Astrocyte of the cerebellum (primary cell): ENCODE measurements at regions not wholly inside any gene's neighbourhood (a gene's known extent, or its start where the extent isn't known, plus 50 kb on each side); places are given as distances from the start of the nearest gene placed in this dataset.

ENCODE experiments used
- DNase-seq: peaks from one replicate; pipeline ENCODE4 v3.0.0-alpha.2; 2011; ENCODE audit warnings: low read depth
- H3K4me3 ChIP-seq: 2 replicates; pipeline ENCODE4 v1.5.1; 2011; ENCODE audit warnings: mild to moderate bottlenecking, low read depth, low read length, moderate library complexity
- in situ Hi-C: cut with HindIII; loops from 2 replicates; pipeline ENCODE4 v1.10.0; 2017; ENCODE audit warnings: low sequenced_read_pairs
- TF ChIP-seq, protein P1 (sequence below): IDR thresholded peaks from 2 replicates; pipeline ENCODE4 v1.5.1; 2012; ENCODE audit warnings: low read length, low read depth, moderate library complexity, mild to moderate bottlenecking; ENCODE audit errors: missing control alignments

DNA sequence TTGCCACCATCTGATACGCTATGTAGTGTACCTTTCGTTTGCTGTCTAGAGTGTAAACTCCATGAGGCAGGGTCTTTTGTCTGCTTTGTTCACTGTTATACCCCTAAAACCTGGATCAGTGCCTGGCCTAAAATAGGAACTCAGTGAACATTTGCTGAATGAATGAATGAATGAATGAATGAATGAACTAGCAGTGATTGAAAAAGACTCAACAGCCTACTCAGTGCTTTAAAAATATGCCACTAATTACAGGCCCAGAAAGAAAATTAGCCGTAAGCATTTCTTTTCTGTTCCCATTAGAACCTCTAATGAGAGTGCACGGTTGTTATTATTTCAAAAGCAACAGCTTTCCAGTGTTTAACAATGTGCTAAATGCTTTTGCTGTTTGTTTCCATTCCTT, 69.3 kb upstream of the SYT6 start:
- TF ChIP-seq, protein P1, sequence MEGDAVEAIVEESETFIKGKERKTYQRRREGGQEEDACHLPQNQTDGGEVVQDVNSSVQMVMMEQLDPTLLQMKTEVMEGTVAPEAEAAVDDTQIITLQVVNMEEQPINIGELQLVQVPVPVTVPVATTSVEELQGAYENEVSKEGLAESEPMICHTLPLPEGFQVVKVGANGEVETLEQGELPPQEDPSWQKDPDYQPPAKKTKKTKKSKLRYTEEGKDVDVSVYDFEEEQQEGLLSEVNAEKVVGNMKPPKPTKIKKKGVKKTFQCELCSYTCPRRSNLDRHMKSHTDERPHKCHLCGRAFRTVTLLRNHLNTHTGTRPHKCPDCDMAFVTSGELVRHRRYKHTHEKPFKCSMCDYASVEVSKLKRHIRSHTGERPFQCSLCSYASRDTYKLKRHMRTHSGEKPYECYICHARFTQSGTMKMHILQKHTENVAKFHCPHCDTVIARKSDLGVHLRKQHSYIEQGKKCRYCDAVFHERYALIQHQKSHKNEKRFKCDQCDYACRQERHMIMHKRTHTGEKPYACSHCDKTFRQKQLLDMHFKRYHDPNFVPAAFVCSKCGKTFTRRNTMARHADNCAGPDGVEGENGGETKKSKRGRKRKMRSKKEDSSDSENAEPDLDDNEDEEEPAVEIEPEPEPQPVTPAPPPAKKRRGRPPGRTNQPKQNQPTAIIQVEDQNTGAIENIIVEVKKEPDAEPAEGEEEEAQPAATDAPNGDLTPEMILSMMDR, result no peak
- no peak for DNase-seq
- in situ Hi-C loops, result no loop called here
- H3K4me3 ChIP-seq, result no peak overlapping the region

DNA sequence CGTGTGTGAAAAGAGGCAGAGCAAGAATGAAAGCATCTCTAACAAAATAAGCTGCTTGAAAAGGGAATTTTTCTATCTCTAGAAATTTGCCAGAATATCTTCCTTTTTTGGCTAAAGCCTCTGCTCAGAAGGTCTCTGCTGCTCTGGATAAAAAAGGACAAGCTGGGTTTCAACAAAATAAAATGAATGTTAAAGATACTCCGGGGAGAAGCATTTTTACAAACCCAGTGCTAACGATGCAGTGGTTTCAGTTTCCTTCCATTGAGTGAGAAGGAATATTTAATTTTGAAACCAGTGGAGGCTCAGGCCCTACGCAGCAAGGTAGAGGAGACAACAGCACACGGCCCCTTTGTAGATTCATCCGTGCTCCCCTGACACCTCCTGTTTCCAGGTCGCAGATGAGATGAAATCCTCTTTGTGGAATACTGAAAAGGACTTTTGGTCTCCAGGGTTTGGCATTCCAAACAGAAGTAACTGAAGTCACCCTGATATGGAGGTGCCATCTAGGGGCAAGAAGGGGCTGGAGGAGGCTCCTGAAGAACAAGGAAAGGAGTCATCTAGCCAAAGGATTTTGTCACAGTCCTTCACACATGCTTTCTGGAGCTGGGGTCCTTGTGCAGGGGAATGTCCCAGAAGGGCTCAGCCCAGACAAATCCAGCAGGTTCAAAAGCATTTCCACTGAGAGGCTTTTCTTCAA, 65.7 kb upstream of the SYT6 start:
- no peak overlapping the region for H3K4me3 ChIP-seq
- in situ Hi-C loops, result no loop called here
- DNase-seq, result no peak
- TF ChIP-seq, protein P1, result peak; percentile 36

DNA sequence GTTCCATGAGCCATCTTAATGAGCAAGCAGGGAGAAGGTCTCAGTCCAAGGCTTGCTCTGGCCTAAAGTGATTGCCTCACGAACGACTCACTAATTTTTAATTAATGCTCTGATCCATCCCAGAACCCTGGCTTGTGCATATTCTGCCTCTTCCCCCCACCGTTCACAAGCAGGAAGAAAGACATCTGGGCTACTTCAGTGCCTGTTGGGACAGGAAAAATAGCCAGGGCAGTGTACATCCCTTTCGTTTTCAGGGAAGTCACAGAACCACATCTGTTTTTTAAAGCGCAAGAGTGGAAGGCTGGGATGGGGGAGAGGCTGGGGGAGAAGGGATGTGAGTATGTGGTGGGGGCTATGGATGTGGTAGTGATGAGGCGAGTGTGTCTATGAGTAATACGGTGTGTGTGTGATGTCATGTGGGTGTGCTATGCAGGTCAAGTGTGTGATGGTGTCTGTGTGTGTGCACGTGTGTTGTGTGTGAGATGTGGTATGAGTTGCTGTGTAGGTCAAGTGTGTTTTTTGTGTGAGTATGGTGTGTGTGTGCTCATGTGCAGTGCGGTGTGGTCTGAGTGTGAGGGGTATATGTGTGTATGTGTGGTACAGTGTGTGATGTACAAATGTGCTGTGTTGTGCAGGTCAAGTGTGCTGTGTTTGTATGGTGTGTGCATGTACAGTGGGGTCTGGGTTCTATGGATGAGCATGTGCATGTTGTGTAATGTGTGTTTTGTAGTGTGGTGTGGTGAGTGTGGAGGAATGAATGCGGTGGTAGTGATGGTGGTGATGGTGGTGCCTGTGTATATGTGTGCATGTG, 64.9 kb upstream of the SYT6 start:
- in situ Hi-C loops, result no loop called here
- TF ChIP-seq, protein P1, result no peak
- no peak overlapping the region for H3K4me3 ChIP-seq
- no peak for DNase-seq

DNA sequence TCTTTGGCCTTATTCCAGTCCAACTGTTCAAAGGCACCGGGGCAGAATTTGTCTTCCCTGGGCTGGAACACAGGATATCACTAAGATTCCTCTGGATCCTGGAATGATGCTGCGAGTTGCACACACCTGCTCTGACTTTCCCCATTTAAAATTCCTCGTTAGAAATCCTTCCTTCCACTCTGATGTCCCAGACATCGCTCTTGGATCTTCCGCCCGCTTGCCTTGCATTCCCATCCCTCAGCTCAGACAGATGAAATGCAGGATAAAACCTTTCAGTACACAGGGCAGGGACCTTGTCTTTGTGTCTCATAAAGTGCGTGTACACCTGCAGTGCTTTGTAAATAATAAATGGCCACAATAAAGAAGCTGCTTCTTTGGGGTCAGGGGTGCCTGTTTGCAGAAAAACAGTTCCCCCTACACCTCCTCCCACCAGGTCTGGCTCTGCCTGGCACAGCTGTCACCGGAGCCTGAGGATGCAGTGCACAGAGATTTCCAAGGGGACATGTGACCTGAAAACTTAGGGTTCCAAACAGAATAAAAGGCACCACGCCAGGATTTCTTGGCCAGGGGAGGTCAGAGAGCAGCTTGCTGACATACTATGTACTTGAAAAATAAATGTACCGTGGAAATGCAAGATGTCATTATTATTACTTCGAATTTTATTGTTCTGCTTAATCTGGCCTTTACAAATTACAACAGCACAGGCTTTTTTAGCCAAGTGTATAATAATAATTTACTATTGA, 62.9 kb upstream of the SYT6 start:
- TF ChIP-seq, protein P1, result no peak
- in situ Hi-C loops, result no loop called here
- DNase-seq, result no peak
- H3K4me3 ChIP-seq, result no peak overlapping the region

DNA sequence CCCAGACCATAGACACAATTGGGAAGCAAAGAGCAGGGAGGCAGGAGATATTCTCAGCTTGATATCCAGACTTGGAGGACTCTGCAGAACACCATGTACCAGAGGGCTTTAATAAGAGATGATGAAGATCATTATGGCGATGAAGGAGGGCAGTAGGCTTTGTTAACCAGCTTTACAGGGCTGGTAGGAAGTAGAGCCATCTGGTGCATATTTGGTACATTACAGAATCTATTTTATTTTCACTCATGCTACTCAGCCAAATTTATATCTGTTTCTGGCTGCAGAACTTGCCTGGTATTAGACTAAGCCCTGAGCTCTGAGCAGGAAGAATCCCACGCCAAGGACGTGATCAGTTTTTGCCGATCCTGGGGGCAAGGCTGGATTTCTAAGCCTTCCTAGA, 61.8 kb upstream of the SYT6 start:
- no peak overlapping the region for H3K4me3 ChIP-seq
- DNase-seq, result no peak
- in situ Hi-C loops, result no loop called here
- TF ChIP-seq, protein P1, result peak; percentile 5

DNA sequence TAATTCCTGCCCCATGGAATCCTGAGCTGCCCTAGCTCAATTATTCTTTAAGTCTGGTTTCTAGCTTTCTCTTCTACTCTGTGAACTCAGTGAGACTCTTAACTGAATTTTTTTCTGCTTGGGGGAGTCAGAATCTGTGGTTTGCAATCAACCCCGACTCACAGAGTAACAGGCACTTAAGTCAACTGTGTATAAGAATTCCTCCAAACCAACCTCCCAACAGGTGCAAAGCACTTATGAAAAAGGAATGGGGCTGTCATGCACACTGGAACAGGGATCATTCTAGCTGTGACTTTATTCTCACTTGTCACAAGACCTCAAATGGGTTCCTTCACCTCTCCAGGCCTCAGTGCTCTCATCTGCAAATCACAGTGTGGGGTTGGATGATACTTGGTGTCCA, 60.3 kb upstream of the SYT6 start:
- H3K4me3 ChIP-seq, result no peak overlapping the region
- TF ChIP-seq, protein P1, result no peak
- no peak for DNase-seq
- in situ Hi-C loops, result no loop called here
